ENCODE measurements at regions not wholly inside any gene's neighbourhood (a gene's known extent, or its start where the extent isn't known, plus 50 kb on each side); places are given as distances from the start of the nearest gene placed in this dataset.

- Histone ChIP-seq H3K36me3 (no peaks in the 10 kb centered on the region), H3K4me1 (no peaks in the 10 kb centered on the region), H3K27me3 (no peaks in the 10 kb centered on the region), H3K9me3 (no peaks in the 10 kb centered on the region), H3K27ac (no peak overlapping the region), H3K4me3 (no peak overlapping the region)
- no peak for DNase-seq
- no peak for ATAC-seq
- TF ChIP-seq, protein P1, sequence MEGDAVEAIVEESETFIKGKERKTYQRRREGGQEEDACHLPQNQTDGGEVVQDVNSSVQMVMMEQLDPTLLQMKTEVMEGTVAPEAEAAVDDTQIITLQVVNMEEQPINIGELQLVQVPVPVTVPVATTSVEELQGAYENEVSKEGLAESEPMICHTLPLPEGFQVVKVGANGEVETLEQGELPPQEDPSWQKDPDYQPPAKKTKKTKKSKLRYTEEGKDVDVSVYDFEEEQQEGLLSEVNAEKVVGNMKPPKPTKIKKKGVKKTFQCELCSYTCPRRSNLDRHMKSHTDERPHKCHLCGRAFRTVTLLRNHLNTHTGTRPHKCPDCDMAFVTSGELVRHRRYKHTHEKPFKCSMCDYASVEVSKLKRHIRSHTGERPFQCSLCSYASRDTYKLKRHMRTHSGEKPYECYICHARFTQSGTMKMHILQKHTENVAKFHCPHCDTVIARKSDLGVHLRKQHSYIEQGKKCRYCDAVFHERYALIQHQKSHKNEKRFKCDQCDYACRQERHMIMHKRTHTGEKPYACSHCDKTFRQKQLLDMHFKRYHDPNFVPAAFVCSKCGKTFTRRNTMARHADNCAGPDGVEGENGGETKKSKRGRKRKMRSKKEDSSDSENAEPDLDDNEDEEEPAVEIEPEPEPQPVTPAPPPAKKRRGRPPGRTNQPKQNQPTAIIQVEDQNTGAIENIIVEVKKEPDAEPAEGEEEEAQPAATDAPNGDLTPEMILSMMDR (IDR thresholded peaks at IDR 0.05), result no peak
- intact Hi-C loops (cut with DNase I), result no loop called here
Measured at GRCh38 chr14:75374911-75375310, 52.9 kb upstream of the JDP2 start.

GRCh38 chr14:75375983-75376382, 51.8 kb upstream of the JDP2 start:
- intact Hi-C loops (cut with DNase I), result no loop called here
- no peak overlapping the region for H3K4me3 ChIP-seq
- no peaks in the 10 kb centered on the region for H3K4me1 ChIP-seq
- TF ChIP-seq, protein P1 (IDR thresholded peaks at IDR 0.05), result no peak
- DNase-seq (no peak), ATAC-seq (no peak)
- H3K27ac ChIP-seq, result no peak overlapping the region
- H3K36me3 ChIP-seq, result no peaks in the 10 kb centered on the region
- no peaks in the 10 kb centered on the region for H3K9me3 ChIP-seq
- no peaks in the 10 kb centered on the region for H3K27me3 ChIP-seq
